ENCODE measurements at regions not wholly inside any gene's neighbourhood (a gene's known extent, or its start where the extent isn't known, plus 50 kb on each side); places are given as distances from the start of the nearest gene placed in this dataset.

DNA sequence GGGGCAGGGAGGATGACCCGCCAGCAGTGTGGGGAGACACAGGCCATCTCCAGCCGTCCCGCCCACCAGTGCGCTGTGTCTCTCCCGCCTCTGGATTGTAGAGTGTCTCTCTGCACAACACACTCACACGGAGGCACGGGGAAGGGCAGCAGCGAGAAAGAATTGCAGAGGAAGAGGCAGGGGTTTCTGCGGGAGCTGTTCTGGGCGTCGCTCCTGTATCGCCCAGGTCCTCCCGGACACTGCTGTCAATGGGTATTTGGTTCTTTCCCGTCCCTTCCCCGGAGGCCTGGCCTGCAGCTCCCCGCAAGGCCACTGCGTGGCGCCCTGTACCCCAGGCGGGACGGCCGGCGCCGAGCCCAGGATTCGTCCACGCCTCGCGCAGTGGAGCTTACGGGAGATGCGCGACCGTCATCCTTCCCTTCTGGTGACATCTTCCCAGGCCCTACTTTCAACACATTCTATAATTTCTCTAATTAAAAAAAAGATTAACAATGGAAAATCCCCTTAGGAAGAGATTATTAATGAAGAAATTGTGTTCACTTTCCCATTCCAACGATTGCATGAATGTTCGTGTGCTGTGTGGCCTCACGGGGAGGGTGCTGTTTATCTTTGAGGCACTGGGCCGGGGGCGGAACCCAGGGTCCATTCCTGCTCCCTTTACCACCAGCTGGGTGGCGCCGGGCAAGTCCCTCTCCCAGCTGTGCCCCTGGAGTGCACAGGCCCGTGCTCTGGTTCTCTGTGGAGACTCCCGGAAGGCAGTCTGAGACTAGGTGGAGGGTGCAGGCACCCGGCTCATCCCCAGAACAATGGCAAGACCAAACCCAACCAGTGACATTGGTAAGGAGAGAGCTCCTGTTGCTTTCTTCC lies 95.7 kb downstream of the CPZ start:
- DNase-seq (ENCODE audit: low spot score): no peak
- peaks cover 14% of the 10 kb centered on the region for H3K27me3 ChIP-seq (replicated peaks; ENCODE audit: insufficient read depth)
- no peak overlapping the region for H3K4me3 ChIP-seq
- 14% methylated on average over 41 of the region's 41 CpGs for WGBS
- H3K36me3 ChIP-seq: no peaks in the 10 kb centered on the region
- intact Hi-C loops (cut with DNase I): no loop called here
- no peaks in the 10 kb centered on the region for H3K4me1 ChIP-seq (replicated peaks)
- H3K27ac ChIP-seq: no peak overlapping the region
- TF ChIP-seq, protein P1, sequence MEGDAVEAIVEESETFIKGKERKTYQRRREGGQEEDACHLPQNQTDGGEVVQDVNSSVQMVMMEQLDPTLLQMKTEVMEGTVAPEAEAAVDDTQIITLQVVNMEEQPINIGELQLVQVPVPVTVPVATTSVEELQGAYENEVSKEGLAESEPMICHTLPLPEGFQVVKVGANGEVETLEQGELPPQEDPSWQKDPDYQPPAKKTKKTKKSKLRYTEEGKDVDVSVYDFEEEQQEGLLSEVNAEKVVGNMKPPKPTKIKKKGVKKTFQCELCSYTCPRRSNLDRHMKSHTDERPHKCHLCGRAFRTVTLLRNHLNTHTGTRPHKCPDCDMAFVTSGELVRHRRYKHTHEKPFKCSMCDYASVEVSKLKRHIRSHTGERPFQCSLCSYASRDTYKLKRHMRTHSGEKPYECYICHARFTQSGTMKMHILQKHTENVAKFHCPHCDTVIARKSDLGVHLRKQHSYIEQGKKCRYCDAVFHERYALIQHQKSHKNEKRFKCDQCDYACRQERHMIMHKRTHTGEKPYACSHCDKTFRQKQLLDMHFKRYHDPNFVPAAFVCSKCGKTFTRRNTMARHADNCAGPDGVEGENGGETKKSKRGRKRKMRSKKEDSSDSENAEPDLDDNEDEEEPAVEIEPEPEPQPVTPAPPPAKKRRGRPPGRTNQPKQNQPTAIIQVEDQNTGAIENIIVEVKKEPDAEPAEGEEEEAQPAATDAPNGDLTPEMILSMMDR (IDR thresholded peaks at IDR 0.05): peak in 3 of 4 experiments; percentile 33 to 53 (median 44)
- no peak for TF ChIP-seq POLR2AphosphoS5 (IDR thresholded peaks at IDR 0.05)
- H3K9me3 ChIP-seq: no peaks in the 10 kb centered on the region

DNA sequence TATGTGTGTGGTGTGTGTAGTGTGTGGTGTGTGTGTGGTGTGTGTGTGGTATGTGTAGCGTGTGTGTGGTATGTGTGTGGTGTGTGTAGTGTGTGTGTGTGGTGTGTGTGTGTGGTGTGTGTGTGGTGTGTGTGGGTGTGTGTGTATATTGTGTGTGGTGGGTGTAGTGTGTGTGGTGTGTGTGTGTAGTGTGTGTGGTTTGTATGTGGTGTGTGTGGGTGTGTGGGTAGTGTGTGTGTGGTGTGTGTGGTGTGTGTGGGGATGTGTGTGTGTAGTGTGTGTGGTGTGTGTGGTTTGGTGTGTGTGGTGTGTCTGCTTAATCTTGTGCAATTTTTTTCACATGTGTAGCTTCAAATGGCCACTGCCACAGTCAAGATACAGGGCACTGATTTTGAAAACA lies 94.5 kb downstream of the CPZ start:
- TF ChIP-seq POLR2AphosphoS5 (IDR thresholded peaks at IDR 0.05) (no peak), POLR2A (IDR thresholded peaks at IDR 0.05) (no peak)
- TF ChIP-seq, protein P1 (IDR thresholded peaks at IDR 0.05): no peak
- H3K27me3 ChIP-seq (replicated peaks; ENCODE audit: insufficient read depth): peaks cover 19% of the 10 kb centered on the region
- H3K36me3 ChIP-seq: no peaks in the 10 kb centered on the region
- no peak overlapping the region for H3K27ac ChIP-seq
- no peaks in the 10 kb centered on the region for H3K4me1 ChIP-seq (replicated peaks)
- H3K9me3 ChIP-seq: no peaks in the 10 kb centered on the region
- H3K4me3 ChIP-seq: no peak overlapping the region
- intact Hi-C loops (cut with DNase I): no loop called here
- 88% methylated on average over 1 of the region's 1 CpG for WGBS
- no peak for DNase-seq (ENCODE audit: low spot score)

DNA sequence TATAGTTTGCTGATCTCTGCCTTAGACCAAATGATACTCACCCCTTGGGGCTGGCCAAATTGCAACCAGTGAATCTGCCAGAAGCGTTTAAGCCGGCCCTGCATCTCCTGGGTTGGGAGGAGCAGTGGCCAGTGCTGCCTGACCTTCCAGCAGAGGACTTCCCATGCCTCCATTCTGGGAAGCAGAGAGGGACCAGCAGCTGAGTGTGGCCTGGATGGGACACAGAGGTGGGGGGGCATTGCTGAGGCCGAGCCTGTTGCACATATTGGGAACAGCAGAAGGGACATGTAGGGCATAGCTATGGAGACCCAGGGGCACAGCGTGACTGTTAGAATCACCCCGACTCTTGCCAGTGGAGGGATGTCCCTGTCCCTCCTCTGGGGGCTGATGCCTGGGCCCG lies 93.3 kb downstream of the CPZ start:
- intact Hi-C loops (cut with DNase I): no loop called here
- TF ChIP-seq POLR2AphosphoS5 (IDR thresholded peaks at IDR 0.05): no peak
- no peak for TF ChIP-seq POLR2A (IDR thresholded peaks at IDR 0.05)
- TF ChIP-seq, protein P1 (IDR thresholded peaks at IDR 0.05): no peak
- WGBS: 79% methylated on average over 6 of the region's 6 CpGs
- no peaks in the 10 kb centered on the region for H3K9me3 ChIP-seq
- H3K36me3 ChIP-seq: no peaks in the 10 kb centered on the region
- no peak overlapping the region for H3K27ac ChIP-seq
- no peak for DNase-seq (ENCODE audit: low spot score)
- H3K4me3 ChIP-seq: no peak overlapping the region
- H3K27me3 ChIP-seq (replicated peaks; ENCODE audit: insufficient read depth): peaks cover 19% of the 10 kb centered on the region
- no peaks in the 10 kb centered on the region for H3K4me1 ChIP-seq (replicated peaks)

DNA sequence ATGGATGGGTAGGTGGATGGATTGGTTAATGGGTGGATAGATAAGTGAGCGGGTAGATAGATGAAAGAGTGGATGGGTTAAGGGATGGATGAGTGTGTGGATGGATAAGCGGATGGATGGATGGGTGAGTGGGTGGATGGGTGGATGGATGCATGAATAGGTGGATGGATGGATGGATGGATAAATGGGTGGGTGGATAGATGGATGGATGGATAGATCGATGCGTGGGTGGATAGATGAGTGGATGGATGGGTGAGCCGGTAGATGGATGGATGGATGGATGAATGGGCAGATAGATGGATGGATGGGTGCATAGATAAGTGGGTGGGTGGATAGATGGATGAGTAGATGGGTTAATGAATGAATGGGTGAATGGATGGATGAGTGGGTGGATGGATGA lies 90.9 kb downstream of the CPZ start:
- Histone ChIP-seq H3K36me3 (no peaks in the 10 kb centered on the region), H3K4me1 (replicated peaks) (no peaks in the 10 kb centered on the region), H3K27me3 (replicated peaks; ENCODE audit: insufficient read depth) (peaks cover 13% of the 10 kb centered on the region), H3K27ac (no peak overlapping the region), H3K4me3 (no peak overlapping the region), H3K9me3 (no peaks in the 10 kb centered on the region)
- TF ChIP-seq POLR2A (IDR thresholded peaks at IDR 0.05): no peak
- TF ChIP-seq POLR2AphosphoS5 (IDR thresholded peaks at IDR 0.05): no peak
- TF ChIP-seq, protein P1 (IDR thresholded peaks at IDR 0.05): no peak
- no peak for DNase-seq (ENCODE audit: low spot score)
- intact Hi-C loops (cut with DNase I): no loop called here
- 95% methylated on average over 5 of the region's 5 CpGs for WGBS

DNA sequence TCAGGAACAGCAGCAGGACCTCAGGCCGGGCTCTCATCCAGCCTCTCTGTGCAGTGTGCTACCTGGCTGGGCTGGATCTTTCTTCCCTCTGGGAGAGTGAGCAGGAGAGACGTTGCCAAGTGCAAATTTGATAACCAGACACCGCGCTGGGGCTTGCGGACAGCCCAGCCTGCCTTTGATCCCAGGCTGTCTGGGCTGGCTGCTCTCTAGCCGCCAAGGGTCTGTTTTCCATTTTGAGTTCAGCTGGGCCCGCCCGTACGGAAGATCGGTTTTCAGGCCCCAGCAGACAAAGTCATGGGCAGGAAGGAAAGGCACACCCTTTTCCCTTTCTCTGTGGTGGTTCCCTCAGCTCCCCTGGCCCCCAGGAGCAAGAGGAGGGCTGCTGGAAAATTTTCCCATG lies 90.2 kb downstream of the CPZ start:
- DNase-seq (ENCODE audit: low spot score): no peak
- WGBS: 40% methylated on average over 10 of the region's 10 CpGs
- Histone ChIP-seq H3K4me3 (no peak overlapping the region), H3K9me3 (no peaks in the 10 kb centered on the region), H3K4me1 (replicated peaks) (no peaks in the 10 kb centered on the region), H3K27me3 (replicated peaks; ENCODE audit: insufficient read depth) (peaks cover 10% of the 10 kb centered on the region), H3K27ac (no peak overlapping the region), H3K36me3 (no peaks in the 10 kb centered on the region)
- intact Hi-C loops (cut with DNase I): no loop called here
- TF ChIP-seq POLR2A (IDR thresholded peaks at IDR 0.05): no peak
- TF ChIP-seq, protein P1 (IDR thresholded peaks at IDR 0.05): no peak
- no peak for TF ChIP-seq POLR2AphosphoS5 (IDR thresholded peaks at IDR 0.05)
